ENCODE measurements at regions not wholly inside any gene's neighbourhood (a gene's known extent, or its start where the extent isn't known, plus 50 kb on each side); places are given as distances from the start of the nearest gene placed in this dataset.

- no peak overlapping the region for H3K4me3 ChIP-seq (ENCODE audit: low read depth, low read length)
- no peak for TF ChIP-seq CTCF (conservative IDR thresholded peaks at IDR 0.05; ENCODE audit: low read depth, low read length)
- DNase-seq (ENCODE audit: low read depth), result no peak
These were observed 279.5 kb downstream of the CLIC5 start for GRCh38 chr6:45736134-45736533.

DNA sequence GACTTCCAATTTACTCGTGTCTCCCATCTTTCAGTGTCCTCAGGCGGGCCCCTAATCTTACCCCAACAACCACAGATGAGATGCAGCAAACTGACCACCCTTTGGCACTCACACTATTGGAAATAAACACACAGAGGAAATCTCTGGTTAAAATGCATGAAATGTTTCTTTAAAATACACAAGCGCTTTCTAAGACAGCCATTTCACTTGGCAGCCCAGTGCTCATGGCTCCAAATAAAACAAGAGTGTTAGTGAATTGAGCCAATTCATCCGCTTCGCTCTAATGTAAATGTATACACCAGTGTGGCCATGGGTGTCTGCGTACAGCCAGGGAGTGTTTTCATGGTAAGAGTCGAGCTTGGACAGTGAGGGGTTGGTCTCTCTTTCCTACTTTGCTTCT, 282.9 kb downstream of the CLIC5 start:
- no peak for DNase-seq (ENCODE audit: low read depth)
- no peak overlapping the region for H3K4me3 ChIP-seq (ENCODE audit: low read depth, low read length)
- no peak for TF ChIP-seq CTCF (conservative IDR thresholded peaks at IDR 0.05; ENCODE audit: low read depth, low read length)

GRCh38 chr6:45730232-45730631, 285.4 kb downstream of the CLIC5 start:
- TF ChIP-seq CTCF (conservative IDR thresholded peaks at IDR 0.05; ENCODE audit: low read depth, low read length), result no peak
- H3K4me3 ChIP-seq (ENCODE audit: low read depth, low read length), result no peak overlapping the region
- no peak for DNase-seq (ENCODE audit: low read depth)

DNA sequence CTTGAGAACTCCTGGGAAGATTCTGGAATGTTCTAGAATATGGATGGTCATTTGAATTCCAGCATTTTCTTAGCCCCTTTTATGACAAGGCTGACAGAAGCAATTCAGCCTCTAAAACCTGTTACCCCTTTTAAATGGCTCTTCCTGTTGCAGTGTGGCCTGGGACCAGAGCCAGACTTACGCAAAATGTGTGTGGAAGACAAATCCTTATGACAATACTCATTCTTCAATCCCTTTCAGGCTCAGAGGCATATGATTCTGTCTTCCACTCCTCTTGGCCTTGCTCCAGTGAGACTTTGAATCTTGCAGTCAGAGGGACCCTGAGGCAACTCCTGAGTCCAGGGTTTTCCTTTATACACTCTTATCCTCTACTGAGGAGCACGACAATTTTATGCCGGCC, 287.0 kb downstream of the CLIC5 start:
- TF ChIP-seq CTCF (conservative IDR thresholded peaks at IDR 0.05; ENCODE audit: low read depth, low read length), result no peak
- H3K4me3 ChIP-seq (ENCODE audit: low read depth, low read length), result no peak overlapping the region
- peak; percentile 65 for DNase-seq (ENCODE audit: low read depth)

GRCh38 chr6:45727819-45728449, 287.7 kb downstream of the CLIC5 start:
- no peak for TF ChIP-seq CTCF (conservative IDR thresholded peaks at IDR 0.05; ENCODE audit: low read depth, low read length)
- DNase-seq (ENCODE audit: low read depth), result no peak
- no peak overlapping the region for H3K4me3 ChIP-seq (ENCODE audit: low read depth, low read length)

GRCh38 chr6:45727228-45727627, 288.4 kb downstream of the CLIC5 start:
- no peak overlapping the region for H3K4me3 ChIP-seq (ENCODE audit: low read depth, low read length)
- no peak for TF ChIP-seq CTCF (conservative IDR thresholded peaks at IDR 0.05; ENCODE audit: low read depth, low read length)
- DNase-seq (ENCODE audit: low read depth), result no peak

GRCh38 chr6:45726444-45726843, 289.2 kb downstream of the CLIC5 start:
- TF ChIP-seq CTCF (conservative IDR thresholded peaks at IDR 0.05; ENCODE audit: low read depth, low read length), result no peak
- DNase-seq (ENCODE audit: low read depth), result no peak
- H3K4me3 ChIP-seq (ENCODE audit: low read depth, low read length), result no peak overlapping the region

Data from choroid plexus epithelial cell (primary cell).